ENCODE measurements at regions not wholly inside any gene's neighbourhood (a gene's known extent, or its start where the extent isn't known, plus 50 kb on each side); places are given as distances from the start of the nearest gene placed in this dataset.

DNA sequence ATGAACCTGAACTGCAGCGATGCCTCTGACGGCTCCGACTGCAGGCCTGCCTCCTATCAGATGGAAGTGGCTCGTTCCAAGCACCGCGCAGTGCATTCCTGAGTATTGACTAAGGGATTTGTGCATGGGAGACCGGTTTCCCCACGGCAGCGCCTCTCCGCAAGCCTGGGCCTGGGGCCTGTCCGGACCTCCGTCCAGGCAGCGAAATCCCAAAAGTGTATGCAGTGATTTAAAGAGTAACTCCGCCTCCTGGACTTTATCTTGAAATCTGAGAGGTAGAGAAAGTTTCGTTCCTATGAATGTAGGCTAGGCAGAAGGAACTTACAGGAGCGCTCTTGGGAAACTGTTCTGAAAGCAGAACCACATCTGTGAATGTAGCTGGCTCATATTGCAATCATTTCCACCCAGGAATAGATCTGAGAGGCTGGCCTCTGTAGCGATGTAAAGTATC, 106.2 kb upstream of the CELF2 start:
- TF ChIP-seq EP300 (IDR thresholded peaks at IDR 0.05) (no peak), POLR2AphosphoS5 (IDR thresholded peaks at IDR 0.05) (peak; percentile 36 to 81 (median 72))
- TF ChIP-seq, protein P1, sequence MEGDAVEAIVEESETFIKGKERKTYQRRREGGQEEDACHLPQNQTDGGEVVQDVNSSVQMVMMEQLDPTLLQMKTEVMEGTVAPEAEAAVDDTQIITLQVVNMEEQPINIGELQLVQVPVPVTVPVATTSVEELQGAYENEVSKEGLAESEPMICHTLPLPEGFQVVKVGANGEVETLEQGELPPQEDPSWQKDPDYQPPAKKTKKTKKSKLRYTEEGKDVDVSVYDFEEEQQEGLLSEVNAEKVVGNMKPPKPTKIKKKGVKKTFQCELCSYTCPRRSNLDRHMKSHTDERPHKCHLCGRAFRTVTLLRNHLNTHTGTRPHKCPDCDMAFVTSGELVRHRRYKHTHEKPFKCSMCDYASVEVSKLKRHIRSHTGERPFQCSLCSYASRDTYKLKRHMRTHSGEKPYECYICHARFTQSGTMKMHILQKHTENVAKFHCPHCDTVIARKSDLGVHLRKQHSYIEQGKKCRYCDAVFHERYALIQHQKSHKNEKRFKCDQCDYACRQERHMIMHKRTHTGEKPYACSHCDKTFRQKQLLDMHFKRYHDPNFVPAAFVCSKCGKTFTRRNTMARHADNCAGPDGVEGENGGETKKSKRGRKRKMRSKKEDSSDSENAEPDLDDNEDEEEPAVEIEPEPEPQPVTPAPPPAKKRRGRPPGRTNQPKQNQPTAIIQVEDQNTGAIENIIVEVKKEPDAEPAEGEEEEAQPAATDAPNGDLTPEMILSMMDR (IDR thresholded peaks at IDR 0.05) = no peak
